CD4-positive, alpha-beta memory T cell (primary cell): ENCODE measurements at regions not wholly inside any gene's neighbourhood (a gene's known extent, or its start where the extent isn't known, plus 50 kb on each side); places are given as distances from the start of the nearest gene placed in this dataset.
"Not testable (repeated sequence)": the region's sequence is repeated elsewhere in the genome, so short reads cannot be mapped to it uniquely, and the experiment has no call there.

ENCODE experiments used
- CTCF ChIA-PET: fragments of 350-600 bp; sonication (Branson Sonifier 250); formaldehyde crosslinking; loops from one replicate; lab custom pipeline; 2021; ENCODE audit warnings: inconsistent platforms; ENCODE audit not compliant: partially characterized antibody; lab: Charles Lee
- POLR2A ChIA-PET: fragments of 350-600 bp; sonication (Branson Sonifier 250); formaldehyde crosslinking; loops from one replicate; lab custom pipeline; 2021; ENCODE audit not compliant: partially characterized antibody; lab: Charles Lee
- DNase-seq, 5 donors: peaks; one replicate each; pipeline versions ENCODE4 v3.0.0 to v3.0.0-alpha.2; 2020 to 2022; ENCODE audit warnings: mixed read lengths in 1 of 5
- H3K27ac ChIP-seq: one replicate; pipeline ENCODE4 v1.7.0; 2013; ENCODE audit warnings: low read depth, low read length
- H3K27me3 ChIP-seq: 2 replicates; pipeline ENCODE4 v1.7.0; 2013; ENCODE audit warnings: mild to moderate bottlenecking, low read length, moderate library complexity; ENCODE audit not compliant: insufficient read depth
- H3K36me3 ChIP-seq: 2 replicates; pipeline ENCODE4 v1.7.0; 2013; ENCODE audit warnings: mild to moderate bottlenecking, low read length, moderate library complexity; ENCODE audit not compliant: insufficient read depth
- H3K4me1 ChIP-seq: 2 replicates; pipeline ENCODE4 v1.7.0; 2013; ENCODE audit warnings: mild to moderate bottlenecking, low read length, moderate library complexity; ENCODE audit not compliant: insufficient read depth
- H3K4me3 ChIP-seq, 2 donors: one replicate each; pipeline ENCODE4 v1.7.0; 2013; ENCODE audit warnings: low read length in 2 of 2, mild to moderate bottlenecking in 1 of 2
- H3K9me3 ChIP-seq, 2 donors: one replicate each; pipeline ENCODE4 v1.7.0; 2013; ENCODE audit warnings: low read length in 2 of 2, control low read depth in 1 of 2; ENCODE audit not compliant: control insufficient read depth in 1 of 2
- H3K27ac Mint-ChIP-seq, 7 donors: one replicate each; pipeline ENCODE4 v1.8.0; 2020 to 2021; ENCODE audit warnings: mixed read lengths in 7 of 7, mild to moderate bottlenecking in 6 of 7, inconsistent platforms in 3 of 7, moderate library complexity in 3 of 7
- H3K27me3 Mint-ChIP-seq, 2 donors: one replicate each; pipeline ENCODE4 v1.8.0; 2020 to 2021; ENCODE audit warnings: mixed read lengths in 2 of 2
- H3K36me3 Mint-ChIP-seq, 2 donors: one replicate each; pipeline ENCODE4 v1.8.0; 2020 to 2021; ENCODE audit warnings: mixed read lengths in 2 of 2, inconsistent platforms in 1 of 2, mild to moderate bottlenecking in 1 of 2
- H3K4me1 Mint-ChIP-seq, 4 donors: one replicate each; pipeline ENCODE4 v1.8.0; 2020 to 2021; ENCODE audit warnings: mixed read lengths in 4 of 4, mild to moderate bottlenecking in 1 of 4
- H3K4me3 Mint-ChIP-seq, 8 donors: one replicate each; pipeline ENCODE4 v1.8.0; 2020 to 2021; ENCODE audit warnings: mixed read lengths in 8 of 8, mild to moderate bottlenecking in 7 of 8, moderate library complexity in 6 of 8, inconsistent platforms in 3 of 8
- H3K9me3 Mint-ChIP-seq, 8 donors: one replicate each; pipeline ENCODE4 v1.8.0; 2020 to 2021; ENCODE audit warnings: mixed read lengths in 8 of 8, mild to moderate bottlenecking in 5 of 8, inconsistent platforms in 3 of 8, moderate library complexity in 1 of 8
- intact Hi-C: fragments of 100-400 bp; cut with micrococcal nuclease; formaldehyde crosslinking; loops from one replicate; pipeline ENCODE4 v1.15.1; 2023

GRCh38 chr14:27318774-27319420 lies 721.1 kb upstream of the NOVA1 start:
- no peaks in the 10 kb centered on the region for H3K9me3 ChIP-seq
- intact Hi-C loops: no loop called here
- Mint-ChIP-seq H3K27ac (no peak overlapping the region), H3K27me3 (no peaks in the 10 kb centered on the region), H3K4me3 (no peak overlapping the region), H3K36me3 (no peaks in the 10 kb centered on the region), H3K9me3 (peaks cover 0 to 20% (median 7%) of the 10 kb centered on the region in 8 donors), H3K4me1 (no peaks in the 10 kb centered on the region)
- H3K27ac ChIP-seq: no peak overlapping the region
- no peaks in the 10 kb centered on the region for H3K36me3 ChIP-seq
- no peaks in the 10 kb centered on the region for H3K4me1 ChIP-seq
- ChIA-PET POLR2A (no interaction called here), CTCF (no interaction called here)
- no peak overlapping the region for H3K4me3 ChIP-seq
- no peak for DNase-seq
- H3K27me3 ChIP-seq: no peaks in the 10 kb centered on the region

DNA sequence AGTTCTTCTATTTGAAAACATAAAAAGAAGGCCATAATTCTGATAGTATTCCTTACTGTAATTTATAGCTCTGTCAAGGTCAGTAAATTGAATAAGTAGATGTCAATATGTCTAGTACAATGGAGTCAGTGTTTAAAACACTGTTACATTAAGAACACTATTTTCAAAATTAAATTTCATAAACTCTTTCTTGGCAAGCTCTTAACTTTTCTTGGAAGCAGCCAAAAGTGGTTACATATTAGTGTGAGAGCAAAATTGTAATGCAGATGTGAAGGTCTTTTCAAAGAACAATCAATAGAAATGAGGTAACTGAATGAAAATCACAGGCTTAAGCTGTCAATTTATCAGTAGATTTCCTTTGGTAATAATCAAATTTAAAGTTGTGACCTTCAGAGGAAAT lies 722.4 kb upstream of the NOVA1 start:
- H3K4me3 Mint-ChIP-seq: no peak overlapping the region

GRCh38 chr14:27327095-27327494 lies 729.3 kb upstream of the NOVA1 start:
- Mint-ChIP-seq H3K27me3 (no peaks in the 10 kb centered on the region), H3K36me3 (no peaks in the 10 kb centered on the region), H3K27ac (no peak overlapping the region), H3K4me3 (no peak overlapping the region), H3K4me1 (no peaks in the 10 kb centered on the region), H3K9me3 (peaks cover 2 to 47% (median 28%) of the 10 kb centered on the region in 8 donors)
- ChIA-PET CTCF (no interaction called here), POLR2A (no interaction called here)
- DNase-seq: no peak
- intact Hi-C loops: no loop called here
- H3K4me1 ChIP-seq: no peaks in the 10 kb centered on the region
- H3K27ac ChIP-seq: no peak overlapping the region
- no peak overlapping the region for H3K4me3 ChIP-seq
- H3K9me3 ChIP-seq: peaks cover 0 to 3% of the 10 kb centered on the region in 2 donors
- no peaks in the 10 kb centered on the region for H3K27me3 ChIP-seq
- H3K36me3 ChIP-seq: no peaks in the 10 kb centered on the region

More for the DNA sequence above, 722.4 kb upstream of the NOVA1 start:
- DNase-seq: no peak
- H3K27me3 Mint-ChIP-seq: no peaks in the 10 kb centered on the region
- Histone ChIP-seq H3K4me3 (no peak overlapping the region), H3K36me3 (no peaks in the 10 kb centered on the region), H3K27me3 (no peaks in the 10 kb centered on the region), H3K4me1 (no peaks in the 10 kb centered on the region), H3K27ac (no peak overlapping the region), H3K9me3 (peaks cover 0 to 2% of the 10 kb centered on the region in 2 donors)
- CTCF ChIA-PET: no interaction called here
- intact Hi-C loops: no loop called here
- H3K36me3 Mint-ChIP-seq: no peaks in the 10 kb centered on the region
- no peak overlapping the region for H3K27ac Mint-ChIP-seq
- H3K9me3 Mint-ChIP-seq: peaks cover 0 to 15% (median 8%) of the 10 kb centered on the region in 8 donors
- no peaks in the 10 kb centered on the region for H3K4me1 Mint-ChIP-seq
- POLR2A ChIA-PET: no interaction called here

DNA sequence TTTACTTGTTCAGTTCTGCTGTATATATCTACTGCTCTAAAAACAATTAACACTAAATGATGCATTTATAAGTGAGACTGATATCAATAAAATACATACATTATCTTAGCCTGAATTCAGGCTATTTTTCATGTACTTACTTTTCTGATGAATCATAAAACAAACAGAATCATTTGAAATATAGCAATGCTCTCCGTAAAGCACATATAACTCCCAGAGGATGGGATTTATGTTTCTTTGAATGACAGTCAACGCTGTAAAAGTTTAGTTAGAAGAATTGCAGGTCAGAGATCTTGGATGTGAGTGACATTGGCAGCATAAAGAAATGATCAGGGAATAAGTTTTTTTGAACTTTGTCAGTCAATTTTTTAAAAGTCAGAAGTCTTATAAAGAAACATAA lies 740.2 kb upstream of the NOVA1 start:
- H3K36me3 ChIP-seq: no peaks in the 10 kb centered on the region
- CTCF ChIA-PET: no interaction called here
- no peak overlapping the region for H3K4me3 ChIP-seq
- Mint-ChIP-seq H3K9me3 (peaks cover 3 to 31% (median 22%) of the 10 kb centered on the region in 8 donors), H3K4me1 (no peaks in the 10 kb centered on the region), H3K27me3 (no peaks in the 10 kb centered on the region), H3K4me3 (no peak overlapping the region), H3K27ac (no peak overlapping the region), H3K36me3 (no peaks in the 10 kb centered on the region)
- H3K9me3 ChIP-seq: peaks cover 0 to 10% of the 10 kb centered on the region in 2 donors
- H3K27ac ChIP-seq: no peak overlapping the region
- no peak for DNase-seq
- H3K4me1 ChIP-seq: no peaks in the 10 kb centered on the region
- intact Hi-C loops: no loop called here
- no peaks in the 10 kb centered on the region for H3K27me3 ChIP-seq
- POLR2A ChIA-PET: no interaction called here

DNA sequence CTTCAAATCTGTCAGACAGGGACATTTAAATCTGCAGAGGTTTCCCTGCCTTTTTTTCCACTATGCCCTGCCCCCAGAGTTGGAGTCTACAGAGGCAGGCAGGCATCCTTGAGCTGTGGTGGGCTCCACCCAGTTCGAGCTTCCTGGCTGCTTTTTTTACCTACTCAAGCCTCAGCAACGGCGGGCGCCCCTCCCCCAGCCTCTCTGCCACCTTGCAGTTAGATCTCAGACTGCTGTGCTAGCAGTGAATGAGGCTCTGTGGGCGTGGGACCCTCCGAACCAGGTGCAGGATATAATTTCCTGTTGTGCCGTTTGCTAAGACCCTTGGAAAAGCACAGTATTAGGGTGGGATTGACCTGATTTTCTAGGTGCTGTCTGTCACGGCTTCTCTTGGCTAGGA lies 765.2 kb upstream of the NOVA1 start:
- H3K9me3 ChIP-seq, H3K4me3 Mint-ChIP-seq, POLR2A ChIA-PET, CTCF ChIA-PET, H3K27ac Mint-ChIP-seq, H3K27ac ChIP-seq, DNase-seq, H3K4me3 ChIP-seq, H3K36me3 ChIP-seq, H3K27me3 Mint-ChIP-seq, H3K27me3 ChIP-seq, H3K4me1 Mint-ChIP-seq, H3K36me3 Mint-ChIP-seq, H3K4me1 ChIP-seq, intact Hi-C loops: not testable (repeated sequence)
- H3K9me3 Mint-ChIP-seq: peaks cover 0 to 32% (median 14%) of the 10 kb centered on the region in 8 donors

DNA sequence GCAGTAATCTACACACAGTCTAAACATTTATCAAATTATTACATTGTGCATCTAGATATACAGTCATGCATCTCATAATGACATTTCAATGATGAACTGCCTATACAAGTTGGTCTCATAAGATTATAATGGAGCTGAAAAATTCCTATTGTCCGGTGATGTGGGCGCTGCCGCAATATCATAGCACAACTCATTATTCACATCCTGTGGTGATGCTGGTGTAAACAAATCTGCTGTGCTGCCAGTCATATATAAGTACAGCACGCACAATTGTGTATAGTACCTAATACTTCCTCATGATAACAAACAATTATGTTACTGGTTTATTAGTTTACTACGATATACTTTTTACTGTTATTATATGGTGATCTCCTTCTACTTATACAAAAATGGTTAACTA lies 768.8 kb upstream of the NOVA1 start:
- intact Hi-C loops: no loop called here
- DNase-seq: no peak
- no peaks in the 10 kb centered on the region for H3K36me3 Mint-ChIP-seq
- ChIA-PET POLR2A (no interaction called here), CTCF (no interaction called here)
- no peak overlapping the region for H3K4me3 ChIP-seq
- no peak overlapping the region for H3K4me3 Mint-ChIP-seq
- H3K36me3 ChIP-seq: no peaks in the 10 kb centered on the region
- no peaks in the 10 kb centered on the region for H3K4me1 ChIP-seq
- no peak overlapping the region for H3K27ac Mint-ChIP-seq
- H3K27me3 ChIP-seq: no peaks in the 10 kb centered on the region
- H3K9me3 ChIP-seq: no peaks in the 10 kb centered on the region
- no peaks in the 10 kb centered on the region for H3K27me3 Mint-ChIP-seq
- peaks cover 1 to 18% (median 7%) of the 10 kb centered on the region in 8 donors for H3K9me3 Mint-ChIP-seq
- H3K27ac ChIP-seq: no peak overlapping the region
- H3K4me1 Mint-ChIP-seq: no peaks in the 10 kb centered on the region

GRCh38 chr14:27367345-27367744 lies 769.5 kb upstream of the NOVA1 start:
- H3K4me3 Mint-ChIP-seq: no peak overlapping the region
- DNase-seq: no peak
- Histone ChIP-seq H3K4me1 (no peaks in the 10 kb centered on the region), H3K9me3 (no peaks in the 10 kb centered on the region), H3K27me3 (no peaks in the 10 kb centered on the region), H3K36me3 (no peaks in the 10 kb centered on the region), H3K27ac (no peak overlapping the region), H3K4me3 (no peak overlapping the region)
- no peak overlapping the region for H3K27ac Mint-ChIP-seq
- peaks cover 0 to 18% (median 4%) of the 10 kb centered on the region in 8 donors for H3K9me3 Mint-ChIP-seq
- no peaks in the 10 kb centered on the region for H3K4me1 Mint-ChIP-seq
- intact Hi-C loops: no loop called here
- H3K27me3 Mint-ChIP-seq: no peaks in the 10 kb centered on the region
- H3K36me3 Mint-ChIP-seq: no peaks in the 10 kb centered on the region
- ChIA-PET POLR2A (no interaction called here), CTCF (no interaction called here)
